ENCODE measurements at regions not wholly inside any gene's neighbourhood (a gene's known extent, or its start where the extent isn't known, plus 50 kb on each side); places are given as distances from the start of the nearest gene placed in this dataset.
"Not testable (repeated sequence)": the region's sequence is repeated elsewhere in the genome, so short reads cannot be mapped to it uniquely, and the experiment has no call there.

DNA sequence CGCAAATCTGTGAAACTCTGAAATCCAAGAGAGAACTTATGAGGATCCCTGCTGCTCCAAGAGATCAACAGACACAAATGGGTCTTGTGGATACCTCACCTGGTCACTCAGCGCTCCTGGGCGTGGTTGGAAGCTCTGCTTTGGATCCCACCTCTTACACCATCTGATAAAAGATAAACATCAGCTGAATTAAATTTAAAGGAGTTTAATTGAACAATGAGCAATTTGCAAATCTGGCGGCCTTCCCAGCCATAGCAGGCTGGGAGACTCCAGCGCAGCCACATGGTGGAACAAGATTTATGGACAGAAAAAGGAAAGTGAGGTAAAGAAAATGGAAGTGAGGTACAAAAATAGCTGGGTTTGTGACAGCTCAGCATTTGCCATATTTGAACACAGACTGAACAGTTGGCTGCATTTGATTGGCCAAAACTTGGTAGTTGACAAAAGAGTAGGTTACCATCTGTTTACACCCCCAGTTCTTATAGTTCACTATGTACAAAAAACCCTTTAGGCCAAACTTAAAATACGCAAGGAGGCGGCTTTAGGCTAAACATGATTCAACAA, 437.3 kb upstream of the NDST3 start:
- no peak for DNase-seq (ENCODE audit: low read depth)
- TF ChIP-seq, protein P1, sequence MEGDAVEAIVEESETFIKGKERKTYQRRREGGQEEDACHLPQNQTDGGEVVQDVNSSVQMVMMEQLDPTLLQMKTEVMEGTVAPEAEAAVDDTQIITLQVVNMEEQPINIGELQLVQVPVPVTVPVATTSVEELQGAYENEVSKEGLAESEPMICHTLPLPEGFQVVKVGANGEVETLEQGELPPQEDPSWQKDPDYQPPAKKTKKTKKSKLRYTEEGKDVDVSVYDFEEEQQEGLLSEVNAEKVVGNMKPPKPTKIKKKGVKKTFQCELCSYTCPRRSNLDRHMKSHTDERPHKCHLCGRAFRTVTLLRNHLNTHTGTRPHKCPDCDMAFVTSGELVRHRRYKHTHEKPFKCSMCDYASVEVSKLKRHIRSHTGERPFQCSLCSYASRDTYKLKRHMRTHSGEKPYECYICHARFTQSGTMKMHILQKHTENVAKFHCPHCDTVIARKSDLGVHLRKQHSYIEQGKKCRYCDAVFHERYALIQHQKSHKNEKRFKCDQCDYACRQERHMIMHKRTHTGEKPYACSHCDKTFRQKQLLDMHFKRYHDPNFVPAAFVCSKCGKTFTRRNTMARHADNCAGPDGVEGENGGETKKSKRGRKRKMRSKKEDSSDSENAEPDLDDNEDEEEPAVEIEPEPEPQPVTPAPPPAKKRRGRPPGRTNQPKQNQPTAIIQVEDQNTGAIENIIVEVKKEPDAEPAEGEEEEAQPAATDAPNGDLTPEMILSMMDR (IDR thresholded peaks at IDR 0.05; ENCODE audit: insufficient read depth, low read depth, low read length, missing control alignments), result no peak
- no peak overlapping the region for H3K4me3 ChIP-seq (ENCODE audit: low read length)

DNA sequence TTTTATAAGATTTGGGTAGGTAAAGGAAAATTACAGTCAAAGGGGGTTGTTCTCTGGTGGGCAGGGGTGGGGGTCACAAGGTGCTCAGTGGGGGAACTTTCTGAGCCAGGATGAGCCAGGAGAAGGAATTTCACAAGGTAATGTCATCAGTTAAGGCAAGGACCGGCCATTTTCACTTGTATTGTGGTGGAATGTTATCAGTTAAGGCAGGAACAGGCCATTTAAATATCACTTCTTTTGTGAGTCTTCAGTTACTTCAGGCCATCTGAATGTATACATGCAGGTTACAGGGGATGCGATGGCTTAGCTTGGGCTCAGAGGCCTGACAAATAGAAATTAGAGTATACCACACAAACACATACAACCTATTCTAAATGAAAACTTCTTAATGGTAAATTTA, 434.9 kb upstream of the NDST3 start:
- H3K4me3 ChIP-seq (ENCODE audit: low read length); DNase-seq (ENCODE audit: low read depth): not testable (repeated sequence)

DNA sequence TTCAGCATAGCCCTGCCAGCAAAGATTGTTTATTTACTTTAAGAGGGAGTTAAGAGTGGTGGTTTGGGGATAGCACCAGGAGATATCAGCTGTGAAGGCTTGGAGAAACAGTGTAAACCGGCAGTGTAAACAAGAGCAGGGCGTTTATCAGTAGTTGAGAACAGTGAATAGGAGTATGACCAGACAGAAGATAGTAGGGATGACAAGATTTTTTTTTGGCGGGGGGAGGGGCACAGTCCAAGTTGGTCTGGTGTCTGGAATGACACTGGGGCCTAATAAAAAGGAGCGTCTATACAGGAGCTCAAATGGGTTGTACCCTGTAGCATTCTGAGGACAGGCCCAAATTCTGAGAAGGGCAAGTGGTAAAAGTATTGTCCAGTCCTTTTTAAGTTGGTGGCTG, 433.4 kb upstream of the NDST3 start:
- H3K4me3 ChIP-seq (ENCODE audit: low read length); DNase-seq (ENCODE audit: low read depth): not testable (repeated sequence)

DNA sequence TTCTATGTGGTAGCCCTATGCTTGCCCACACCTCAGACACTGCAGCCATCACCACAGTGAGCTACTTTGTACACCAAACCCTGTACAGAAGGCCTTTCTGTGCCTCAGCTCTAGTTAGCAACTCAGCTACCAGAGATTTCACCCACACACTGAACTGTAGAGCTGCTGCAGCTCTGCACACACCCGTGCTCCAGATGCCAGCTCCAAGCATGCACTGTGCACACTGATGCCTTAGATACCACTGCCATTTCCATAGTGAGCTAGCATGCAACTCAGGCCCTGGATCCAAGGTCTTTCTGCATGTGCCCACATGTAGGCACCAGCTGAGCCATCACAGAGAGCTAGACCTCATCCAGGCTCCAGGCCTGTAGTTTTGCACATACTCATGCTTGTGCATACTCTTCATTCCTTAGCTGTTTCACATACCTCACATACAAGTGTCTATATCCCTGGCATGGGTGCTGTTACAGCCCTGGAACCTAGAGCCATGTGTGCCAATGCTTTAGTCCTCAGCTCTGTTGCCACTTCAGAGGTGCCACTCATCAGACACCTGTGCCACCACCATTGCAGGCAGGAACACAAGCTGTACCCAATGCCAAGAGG, 423.5 kb upstream of the NDST3 start:
- TF ChIP-seq, protein P1 (IDR thresholded peaks at IDR 0.05; ENCODE audit: insufficient read depth, low read depth, low read length, missing control alignments), result no peak
- no peak overlapping the region for H3K4me3 ChIP-seq (ENCODE audit: low read length)
- no peak for DNase-seq (ENCODE audit: low read depth)

DNA sequence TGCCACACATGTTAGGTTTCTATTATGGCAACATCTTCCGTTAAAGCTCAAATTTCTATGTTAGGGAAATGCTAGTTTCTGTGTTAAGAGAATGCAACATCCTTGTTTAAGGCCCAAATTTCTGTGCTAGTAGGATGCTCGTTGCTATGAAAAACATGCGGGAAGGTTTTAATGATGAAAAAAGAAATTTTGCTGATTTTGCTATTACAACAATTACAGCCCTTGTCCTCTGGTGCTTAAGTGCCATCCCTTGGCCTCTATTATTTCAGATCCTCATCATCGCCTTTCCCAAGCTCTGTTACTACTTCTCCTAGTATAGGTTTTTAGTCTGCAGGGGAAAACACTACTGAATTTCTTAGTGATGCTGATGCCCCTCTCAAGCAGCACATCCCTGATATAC, 412.6 kb upstream of the NDST3 start:
- no peak overlapping the region for H3K4me3 ChIP-seq (ENCODE audit: low read length)
- no peak for DNase-seq (ENCODE audit: low read depth)
- TF ChIP-seq, protein P1 (IDR thresholded peaks at IDR 0.05; ENCODE audit: insufficient read depth, low read depth, low read length, missing control alignments), result no peak

DNA sequence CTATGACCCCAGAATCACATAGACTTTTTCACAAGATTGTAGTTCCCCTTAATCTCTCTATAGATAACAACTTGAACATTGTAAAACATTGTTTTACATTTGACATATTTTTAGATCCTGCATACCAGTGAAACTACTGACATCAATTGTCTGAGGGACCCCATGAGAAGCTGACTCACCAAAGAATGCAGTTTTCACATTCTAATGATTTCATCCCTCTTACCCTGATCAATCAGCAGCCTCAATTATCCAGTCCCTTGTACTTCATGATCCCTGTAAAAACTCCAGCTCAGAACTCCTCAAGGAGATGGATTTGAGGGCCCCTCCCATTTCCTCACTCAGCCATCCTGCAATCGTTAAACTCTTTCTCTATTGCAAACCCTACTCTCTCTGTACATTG, 411.0 kb upstream of the NDST3 start:
- no peak for DNase-seq (ENCODE audit: low read depth)
- H3K4me3 ChIP-seq (ENCODE audit: low read length), result no peak overlapping the region
- TF ChIP-seq, protein P1 (IDR thresholded peaks at IDR 0.05; ENCODE audit: insufficient read depth, low read depth, low read length, missing control alignments), result no peak

DNA sequence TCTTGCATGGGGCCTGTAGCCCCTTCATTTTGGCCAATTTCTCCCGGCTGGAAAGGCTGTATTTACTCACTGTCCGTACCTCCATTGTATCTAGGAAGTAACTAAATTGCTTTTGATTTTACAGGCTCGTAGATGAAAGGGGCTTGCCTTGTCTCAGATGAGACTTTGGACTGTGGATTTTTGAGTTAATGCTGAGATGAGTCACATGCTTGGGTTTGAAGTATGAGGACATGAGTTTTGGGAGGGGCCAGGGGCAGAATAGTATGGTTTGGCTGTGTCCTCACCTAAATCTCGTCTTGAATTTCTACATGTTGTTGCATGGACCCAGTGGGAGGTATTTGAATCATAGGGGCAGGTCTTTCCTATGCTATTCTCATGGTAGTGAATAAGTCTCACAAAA, 407.6 kb upstream of the NDST3 start:
- H3K4me3 ChIP-seq (ENCODE audit: low read length), result no peak overlapping the region
- TF ChIP-seq, protein P1 (IDR thresholded peaks at IDR 0.05; ENCODE audit: insufficient read depth, low read depth, low read length, missing control alignments), result no peak
- peak; percentile 2 for DNase-seq (ENCODE audit: low read depth)

DNA sequence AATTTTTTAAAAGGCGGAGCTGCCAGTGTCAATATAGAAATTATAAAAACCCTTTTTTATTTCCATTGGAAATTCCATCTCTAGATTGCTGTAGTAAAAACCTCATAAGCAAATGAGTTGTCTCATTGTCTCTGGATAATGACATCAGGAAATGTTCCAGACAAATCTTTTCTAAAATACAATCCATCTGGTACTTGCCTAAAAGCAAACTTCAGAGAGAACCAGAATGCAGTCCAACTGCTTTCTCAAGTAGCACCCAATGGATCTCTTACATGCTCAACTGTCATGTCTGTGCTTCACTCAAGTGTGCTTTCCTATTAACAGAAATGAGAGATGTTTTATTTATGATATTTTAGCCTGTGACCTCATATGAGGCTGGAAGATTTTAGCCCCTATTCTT, 399.6 kb upstream of the NDST3 start:
- DNase-seq (ENCODE audit: low read depth), result no peak
- TF ChIP-seq, protein P1 (IDR thresholded peaks at IDR 0.05; ENCODE audit: insufficient read depth, low read depth, low read length, missing control alignments), result no peak
- no peak overlapping the region for H3K4me3 ChIP-seq (ENCODE audit: low read length)

Measured in epithelial cell of esophagus (primary cell).